Stimulated activated CD8-positive, alpha-beta memory T cell treated with anti-CD3 and anti-CD28 coated beads, Interleukin-12 subunit alpha, Interleukin-12 subunit beta, amount 100 ng/mL, for 1 hour (primary cell): ENCODE measurements at regions not wholly inside any gene's neighbourhood (a gene's known extent, or its start where the extent isn't known, plus 50 kb on each side); places are given as distances from the start of the nearest gene placed in this dataset.
"Not testable (repeated sequence)": the region's sequence is repeated elsewhere in the genome, so short reads cannot be mapped to it uniquely, and the experiment has no call there.

Experiments
- DNase-seq: peaks from one replicate; pipeline ENCODE4 v3.0.0-alpha.2; 2020; ENCODE audit warnings: low read depth

DNA sequence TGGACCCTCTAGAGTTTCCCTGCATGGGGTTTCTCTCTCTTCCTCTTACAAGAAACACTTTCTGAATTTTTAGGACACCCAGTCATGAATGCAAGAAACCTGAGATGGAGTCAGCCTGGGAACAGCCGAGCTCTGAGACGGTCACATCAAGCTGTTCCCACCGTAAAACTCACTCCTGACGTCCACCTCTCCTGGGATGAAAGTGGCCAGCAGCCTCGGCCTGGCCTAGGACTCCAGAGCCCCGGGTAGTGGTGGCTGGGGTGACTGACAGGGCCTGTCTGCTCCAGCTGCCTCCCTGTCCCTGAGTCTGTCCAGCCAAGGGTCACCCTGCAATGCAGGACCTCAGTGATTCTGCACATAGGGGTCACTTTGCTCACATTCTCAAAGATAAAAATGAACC, 217.8 kb downstream of the SHOX start:
- no peak for DNase-seq

DNA sequence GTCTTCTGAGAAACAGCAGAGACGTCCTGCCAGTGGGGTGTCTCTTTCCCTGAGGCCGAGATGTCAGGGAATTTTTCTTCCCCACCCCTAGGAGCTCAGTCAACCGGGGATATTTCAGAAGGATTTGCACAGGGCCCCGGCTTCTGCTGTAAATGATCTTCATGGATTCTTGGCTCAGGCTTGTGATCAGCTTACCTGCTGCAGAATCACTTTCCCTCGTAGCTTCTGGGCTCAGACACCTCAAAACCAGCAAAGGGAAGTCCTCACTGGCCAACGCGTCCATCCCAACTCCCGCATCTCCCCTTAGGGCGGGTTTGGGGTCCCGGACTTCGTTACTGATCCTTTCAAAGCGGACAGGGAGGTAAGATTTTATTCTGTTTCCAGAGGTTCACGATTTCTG, 212.7 kb downstream of the SHOX start:
- no peak for DNase-seq

- no peak for DNase-seq
Measured at GRCh38 chrX:840556-840955, 210.0 kb downstream of the SHOX start.

DNA sequence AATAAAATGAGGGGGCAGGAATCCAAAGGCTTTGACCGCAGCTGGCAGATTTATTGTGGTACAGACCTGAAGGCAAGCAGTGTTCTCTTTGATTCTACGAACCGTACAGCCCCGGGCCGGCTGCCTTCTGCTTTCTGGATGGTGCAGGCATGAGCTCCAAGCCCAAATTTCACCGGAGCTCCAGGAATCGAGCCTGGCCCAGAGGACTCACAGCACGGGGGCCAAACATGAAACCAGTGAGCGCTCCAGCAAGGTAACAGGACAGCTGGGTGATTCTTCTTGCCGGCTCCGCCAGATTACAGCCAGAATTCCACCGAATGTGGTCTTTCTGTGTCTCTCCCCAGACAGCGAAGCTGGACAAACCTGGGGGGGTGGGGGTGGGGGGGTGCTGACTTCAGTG, 208.1 kb downstream of the SHOX start:
- DNase-seq, result not testable (repeated sequence)

GRCh38 chrX:835857-836256, 205.3 kb downstream of the SHOX start:
- not testable (repeated sequence) for DNase-seq

GRCh38 chrX:830532-830931, 199.9 kb downstream of the SHOX start:
- DNase-seq, result no peak

DNA sequence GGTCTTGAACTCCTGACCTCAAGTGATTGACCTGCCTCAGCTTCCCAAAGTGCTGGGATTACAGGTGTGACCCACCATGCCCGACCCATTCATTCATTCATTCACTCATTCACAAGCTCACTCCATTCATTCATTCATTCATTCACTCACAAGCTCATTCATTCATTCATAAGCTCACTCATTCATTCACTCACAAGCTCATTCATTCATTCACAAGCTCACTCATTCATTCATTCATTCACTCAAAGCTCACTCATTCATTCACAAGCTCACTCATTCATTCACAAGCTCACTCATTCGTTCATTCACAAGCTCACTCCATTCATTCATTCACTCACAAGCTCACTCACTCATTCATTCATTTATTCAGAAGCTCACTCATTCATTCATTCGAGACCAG, 198.6 kb downstream of the SHOX start:
- DNase-seq, result no peak

DNA sequence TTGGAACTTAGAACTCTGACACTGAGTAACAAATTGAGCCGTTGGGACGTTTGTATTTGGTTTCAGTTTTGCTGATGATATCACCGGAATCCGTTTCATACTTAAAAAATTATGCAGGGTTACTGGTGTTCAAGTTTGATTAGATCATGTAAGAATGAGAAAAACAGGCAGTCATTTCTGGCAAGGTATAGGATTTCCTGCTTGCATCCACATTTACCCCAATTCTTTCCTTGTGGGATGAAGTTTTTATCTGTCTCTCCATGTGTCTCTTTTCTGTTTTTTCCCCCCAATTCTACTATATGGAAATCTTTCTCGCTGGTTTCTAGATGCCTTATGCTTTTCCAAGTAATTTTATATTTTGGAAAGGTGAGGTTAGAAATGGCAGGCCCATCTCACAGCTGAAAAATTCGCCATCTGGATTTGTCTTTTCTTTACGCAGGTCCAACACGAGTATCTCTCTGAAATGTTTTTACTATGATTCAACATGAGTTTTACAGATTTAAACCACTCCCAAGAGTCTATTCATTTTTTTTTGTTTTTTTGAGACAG, 197.9 kb downstream of the SHOX start:
- DNase-seq, result no peak

DNA sequence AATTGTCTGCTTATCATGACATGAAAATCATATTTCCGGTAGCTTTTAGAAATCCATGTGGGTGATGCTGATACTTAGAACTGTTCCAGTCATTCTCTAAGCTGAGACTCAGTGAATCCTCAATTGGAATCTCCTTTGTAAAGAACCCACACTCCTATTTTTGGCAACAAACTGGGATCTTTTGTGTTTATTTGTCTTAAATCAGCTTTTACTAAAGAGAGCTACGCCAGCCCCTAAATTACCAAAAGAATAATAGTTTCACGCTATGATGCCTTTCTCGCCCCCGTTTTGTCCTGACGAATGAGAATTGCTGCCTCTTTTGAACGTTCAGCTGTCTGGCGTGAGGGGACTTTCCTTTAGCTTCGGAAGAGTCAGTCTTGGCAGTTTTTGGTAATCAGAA, 195.9 kb downstream of the SHOX start:
- DNase-seq, result no peak

DNA sequence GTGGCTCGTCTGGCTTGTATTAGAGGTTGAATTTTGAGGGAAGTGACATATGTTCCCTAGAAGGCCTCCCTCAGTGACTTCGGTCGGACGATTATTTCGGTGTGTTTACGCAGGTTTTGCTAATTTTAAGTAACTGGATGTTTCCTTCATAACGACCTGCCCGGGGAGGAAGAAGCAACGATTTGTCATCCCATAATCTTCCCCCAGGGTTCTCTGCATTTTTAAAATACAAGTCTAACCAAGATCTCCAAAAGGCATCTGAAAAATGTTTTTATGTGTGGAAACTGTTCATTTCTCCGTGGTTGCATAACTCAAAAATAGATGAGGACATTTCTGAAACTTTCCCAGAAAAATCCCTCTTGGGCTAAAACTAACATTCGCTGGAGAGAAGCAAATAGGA, 195.4 kb downstream of the SHOX start:
- no peak for DNase-seq

DNA sequence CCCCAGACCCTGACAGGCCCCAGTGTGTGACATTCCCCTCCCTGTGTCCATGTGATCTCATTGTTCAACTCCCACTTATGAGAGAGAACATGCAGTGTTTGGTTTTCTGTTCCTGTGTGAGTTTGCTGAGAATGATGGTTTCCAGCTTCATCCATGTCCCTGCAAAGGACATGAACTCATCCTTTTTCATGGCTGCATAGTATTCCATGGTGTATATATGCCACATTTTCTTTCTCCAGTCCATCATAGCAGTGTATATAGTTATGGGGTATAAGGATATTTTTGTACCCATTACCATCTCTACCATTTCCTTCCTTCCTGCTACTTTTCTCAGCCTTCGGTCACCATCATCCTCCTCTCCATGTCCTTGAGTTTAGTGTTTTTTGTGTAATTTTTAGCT, 192.5 kb downstream of the SHOX start:
- not testable (repeated sequence) for DNase-seq

GRCh38 chrX:821327-822107, 190.9 kb downstream of the SHOX start:
- DNase-seq, result no peak

DNA sequence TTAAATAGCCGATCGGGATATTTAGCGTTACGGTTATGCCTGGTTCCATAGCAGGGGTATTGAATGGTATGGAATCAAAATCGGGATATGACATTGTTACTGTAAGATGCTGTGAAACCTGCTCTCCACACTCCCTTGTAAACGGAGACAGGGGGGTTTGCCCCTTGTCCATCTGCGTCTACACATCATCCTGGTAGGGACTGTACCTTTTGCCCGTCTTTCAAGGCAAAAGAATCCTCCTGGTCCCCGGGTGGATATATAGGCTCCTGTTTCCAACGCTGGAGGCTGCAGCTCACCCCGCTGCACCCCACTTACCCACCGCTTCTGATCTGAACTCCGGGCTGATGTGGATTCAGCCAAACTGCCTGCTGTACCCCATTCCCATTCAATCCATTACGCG, 189.1 kb downstream of the SHOX start:
- DNase-seq, result no peak

DNA sequence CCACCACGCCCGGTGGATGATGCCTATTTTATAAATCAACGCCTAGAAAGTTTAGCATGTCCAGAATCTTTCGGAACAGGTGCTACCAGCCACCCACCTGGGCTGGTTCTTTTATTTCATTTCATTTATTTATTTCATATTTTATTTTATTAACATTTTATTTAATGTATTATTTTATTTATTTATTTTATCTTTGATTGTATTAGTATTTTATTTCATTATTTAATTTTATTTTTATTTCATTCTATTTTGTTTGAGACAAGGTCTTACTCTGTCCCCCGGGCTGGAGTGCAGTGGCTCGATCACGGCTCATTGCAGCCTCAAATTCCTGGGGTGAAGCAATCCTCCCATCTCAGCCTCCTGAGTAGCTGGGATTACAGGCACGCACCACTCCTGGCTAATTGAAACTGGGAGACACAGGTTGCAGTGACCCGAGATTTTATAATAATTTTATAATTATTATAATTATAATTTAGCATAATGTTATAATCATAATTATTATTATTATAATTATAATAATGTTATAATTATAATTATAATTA, 187.2 kb downstream of the SHOX start:
- no peak for DNase-seq

GRCh38 chrX:817147-817546, 186.6 kb downstream of the SHOX start:
- DNase-seq, result not testable (repeated sequence)

DNA sequence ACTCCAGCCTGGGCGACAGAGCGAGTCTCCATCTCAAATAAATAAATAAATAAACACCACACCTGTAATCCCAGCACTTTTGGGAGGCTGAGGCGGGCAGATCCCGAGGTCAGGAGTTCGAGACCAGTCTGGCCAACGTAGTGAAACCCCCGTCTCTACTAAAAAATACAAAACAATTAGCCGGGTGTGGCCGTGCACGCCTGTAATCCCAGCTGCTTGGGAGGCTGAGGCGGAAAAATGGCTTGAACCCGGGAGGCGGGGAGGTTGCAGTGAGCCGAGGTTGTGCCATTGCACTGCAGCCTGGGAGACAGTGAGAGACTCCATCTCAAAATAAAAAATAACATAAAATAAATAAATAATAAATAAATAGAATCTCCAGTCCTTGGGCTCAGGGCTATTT, 185.8 kb downstream of the SHOX start:
- no peak for DNase-seq

GRCh38 chrX:810186-810585, 179.6 kb downstream of the SHOX start:
- no peak for DNase-seq

DNA sequence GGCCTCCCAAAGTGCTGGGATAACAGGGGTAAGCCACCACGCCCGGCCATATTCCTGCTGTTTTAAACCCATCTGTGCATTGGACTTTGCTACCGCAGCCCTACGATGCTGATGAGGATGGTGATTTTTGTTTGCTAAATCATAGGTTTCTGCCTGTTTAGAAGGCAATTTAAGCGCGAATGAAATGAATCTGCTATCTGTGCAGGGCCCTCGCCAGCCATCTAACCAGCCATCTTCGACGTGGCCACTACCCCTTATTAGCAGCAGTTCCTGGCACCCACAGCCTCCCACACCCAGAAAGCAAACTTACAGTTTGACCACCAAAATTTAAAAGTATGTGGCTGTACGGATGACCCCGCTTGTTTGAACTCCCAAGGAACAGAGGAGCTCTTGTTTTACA, 178.5 kb downstream of the SHOX start:
- no peak for DNase-seq

DNA sequence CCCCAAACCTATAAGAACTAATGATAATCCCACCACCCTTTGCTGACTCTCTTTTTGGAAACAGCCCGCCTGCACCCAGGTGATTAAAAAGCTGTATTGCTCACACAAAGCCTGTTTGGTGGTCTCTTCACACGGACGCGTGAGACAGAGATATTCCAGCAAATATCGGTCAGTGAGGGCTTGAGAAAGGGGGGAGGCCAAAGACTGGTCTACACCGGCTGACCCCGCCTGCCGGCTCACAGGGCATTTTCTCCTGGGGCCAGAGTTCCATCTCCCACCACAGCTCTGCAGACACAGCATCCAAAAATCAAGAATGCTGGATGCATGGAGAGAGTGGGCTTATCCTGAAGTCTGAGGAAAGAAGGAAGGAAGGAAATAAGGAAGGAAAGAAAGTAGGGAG, 176.0 kb downstream of the SHOX start:
- DNase-seq, result no peak

- DNase-seq, result no peak
Measured at GRCh38 chrX:805988-806387, 175.4 kb downstream of the SHOX start.

GRCh38 chrX:805103-805670, 174.6 kb downstream of the SHOX start:
- no peak for DNase-seq

DNA sequence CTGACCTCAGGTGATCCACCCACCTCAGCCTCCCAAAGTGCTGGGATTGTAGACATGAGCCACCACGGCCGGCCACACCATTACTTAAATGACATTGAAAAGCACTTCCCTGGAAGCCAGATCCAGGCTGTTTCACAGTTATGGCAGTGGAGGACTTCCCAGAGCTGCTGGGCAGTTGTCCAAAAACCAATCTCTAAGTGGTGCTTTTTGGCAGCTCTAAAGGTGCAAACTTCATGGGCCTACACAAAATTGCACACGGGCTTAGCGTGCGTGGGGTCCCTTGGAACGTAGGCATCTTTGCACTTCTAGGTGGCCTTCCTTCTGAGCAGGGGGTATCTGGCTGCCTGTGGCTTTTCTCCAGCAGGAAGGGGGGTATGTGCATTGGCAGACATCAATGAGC, 172.3 kb downstream of the SHOX start:
- no peak for DNase-seq

DNA sequence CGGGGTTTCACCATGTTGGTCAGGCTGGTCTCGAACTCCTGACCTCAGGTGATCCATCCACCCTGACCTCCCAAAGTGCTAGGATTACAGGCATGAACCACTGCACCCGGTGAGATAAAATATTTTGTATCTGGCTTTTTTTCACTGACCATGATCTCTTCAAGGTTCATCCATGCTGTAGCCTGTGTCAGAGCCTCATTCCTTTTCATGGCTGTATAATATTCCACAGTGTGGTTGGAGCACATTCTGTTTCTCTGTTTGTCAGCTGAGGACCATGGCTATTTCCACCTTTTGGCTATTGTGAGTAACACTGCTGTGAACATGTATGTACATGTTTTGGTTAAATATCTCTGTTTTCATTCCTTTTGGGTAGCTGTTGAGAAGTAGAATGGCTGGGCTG, 169.2 kb downstream of the SHOX start:
- DNase-seq, result no peak

GRCh38 chrX:794311-794710, 163.7 kb downstream of the SHOX start:
- no peak for DNase-seq
